Skeletal muscle cell (primary cell): ENCODE measurements at regions not wholly inside any gene's neighbourhood (a gene's known extent, or its start where the extent isn't known, plus 50 kb on each side); places are given as distances from the start of the nearest gene placed in this dataset.
"Not testable (repeated sequence)": the region's sequence is repeated elsewhere in the genome, so short reads cannot be mapped to it uniquely, and the experiment has no call there.

Experiments
- DNase-seq: peaks from one replicate; pipeline ENCODE4 v3.0.0-alpha.2; 2010; ENCODE audit warnings: low read depth
- H3K4me3 ChIP-seq: 2 replicates; pipeline ENCODE4 v1.5.1; 2011; ENCODE audit warnings: low read depth, mild to moderate bottlenecking, control low read depth, low read length, moderate library complexity

GRCh38 chr6:4334158-4334740 is 198.9 kb upstream of the ECI2 start:
- H3K4me3 ChIP-seq, DNase-seq: not testable (repeated sequence)

GRCh38 chr6:4327841-4328240 is 192.5 kb upstream of the ECI2 start:
- peak; percentile 37 for DNase-seq
- no peak overlapping the region for H3K4me3 ChIP-seq

GRCh38 chr6:4324746-4325145 is 189.4 kb upstream of the ECI2 start:
- no peak for DNase-seq
- H3K4me3 ChIP-seq: no peak overlapping the region

GRCh38 chr6:4323322-4323721 is 187.9 kb upstream of the ECI2 start:
- no peak overlapping the region for H3K4me3 ChIP-seq
- no peak for DNase-seq

GRCh38 chr6:4322846-4323309 is 187.5 kb upstream of the ECI2 start:
- peak; percentile 58 for DNase-seq
- H3K4me3 ChIP-seq: no peak overlapping the region

- DNase-seq: no peak
- no peak overlapping the region for H3K4me3 ChIP-seq
Observed at GRCh38 chr6:4322134-4322845, 186.9 kb upstream of the ECI2 start.

GRCh38 chr6:4320860-4321259 is 185.5 kb upstream of the ECI2 start:
- peak; percentile 83 for DNase-seq
- no peak overlapping the region for H3K4me3 ChIP-seq

- peak; percentile 40 for DNase-seq
- no peak overlapping the region for H3K4me3 ChIP-seq
Observed at GRCh38 chr6:4319981-4320683, 184.8 kb upstream of the ECI2 start.

GRCh38 chr6:4318321-4318720 is 182.9 kb upstream of the ECI2 start:
- no peak for DNase-seq
- H3K4me3 ChIP-seq: no peak overlapping the region

- peak; percentile 68 for DNase-seq
- no peak overlapping the region for H3K4me3 ChIP-seq
Observed at GRCh38 chr6:4316867-4317400, 181.6 kb upstream of the ECI2 start.

- DNase-seq: no peak
Observed at GRCh38 chr6:4314201-4314707, 178.9 kb upstream of the ECI2 start.

GRCh38 chr6:4313044-4313686 is 177.8 kb upstream of the ECI2 start:
- peak; percentile 87 for DNase-seq
- no peak overlapping the region for H3K4me3 ChIP-seq

More at GRCh38 chr6:4314201-4314707, 178.9 kb upstream of the ECI2 start:
- no peak overlapping the region for H3K4me3 ChIP-seq

GRCh38 chr6:4311976-4312860 is 176.8 kb upstream of the ECI2 start:
- H3K4me3 ChIP-seq: no peak overlapping the region
- DNase-seq: no peak

- H3K4me3 ChIP-seq: no peak overlapping the region
Observed at GRCh38 chr6:4309540-4309939, 174.2 kb upstream of the ECI2 start.

GRCh38 chr6:4308364-4308763 is 173.0 kb upstream of the ECI2 start:
- DNase-seq: no peak

More at GRCh38 chr6:4309540-4309939, 174.2 kb upstream of the ECI2 start:
- no peak for DNase-seq

GRCh38 chr6:4304927-4305455 is 169.6 kb upstream of the ECI2 start:
- H3K4me3 ChIP-seq: no peak overlapping the region
- no peak for DNase-seq

More at GRCh38 chr6:4308364-4308763, 173.0 kb upstream of the ECI2 start:
- no peak overlapping the region for H3K4me3 ChIP-seq

- H3K4me3 ChIP-seq: no peak overlapping the region
- no peak for DNase-seq
Observed at GRCh38 chr6:4303638-4304037, 168.3 kb upstream of the ECI2 start.

GRCh38 chr6:4302524-4302923 is 167.1 kb upstream of the ECI2 start:
- no peak overlapping the region for H3K4me3 ChIP-seq
- no peak for DNase-seq
